Osteocyte (in vitro differentiated cells): ENCODE measurements at regions not wholly inside any gene's neighbourhood (a gene's known extent, or its start where the extent isn't known, plus 50 kb on each side); places are given as distances from the start of the nearest gene placed in this dataset.

Experiments used
- DNase-seq: peaks from one replicate; pipeline ENCODE4 v3.0.0; 2021; ENCODE audit warnings: mixed read lengths; ENCODE audit not compliant: unreplicated experiment; ENCODE audit errors: extremely low spot score
- H3K27ac Mint-ChIP-seq: one replicate; pipeline ENCODE4 v1.8.0; 2021; ENCODE audit warnings: mild to moderate bottlenecking, mixed read lengths; ENCODE audit not compliant: unreplicated experiment
- H3K27me3 Mint-ChIP-seq: one replicate; pipeline ENCODE4 v1.8.0; 2021; ENCODE audit warnings: mixed read lengths; ENCODE audit not compliant: unreplicated experiment
- H3K36me3 Mint-ChIP-seq: one replicate; pipeline ENCODE4 v1.8.0; 2021; ENCODE audit warnings: mixed read lengths; ENCODE audit not compliant: unreplicated experiment
- H3K4me1 Mint-ChIP-seq: one replicate; pipeline ENCODE4 v1.8.0; 2021; ENCODE audit warnings: mixed read lengths; ENCODE audit not compliant: unreplicated experiment
- H3K4me3 Mint-ChIP-seq: one replicate; pipeline ENCODE4 v1.8.0; 2021; ENCODE audit warnings: mild to moderate bottlenecking, moderate library complexity, mixed read lengths; ENCODE audit not compliant: unreplicated experiment
- H3K9me3 Mint-ChIP-seq: one replicate; pipeline ENCODE4 v1.8.0; 2021; ENCODE audit warnings: mixed read lengths; ENCODE audit not compliant: unreplicated experiment
- TF ChIP-seq, protein P1 (sequence below): fragments of 200-600 bp; sonication (generic); IDR thresholded peaks from 2 replicates; pipeline ENCODE4 v1.5.0; 2021; ENCODE audit warnings: antibody characterized with exemption, mild to moderate bottlenecking, moderate library complexity

DNA sequence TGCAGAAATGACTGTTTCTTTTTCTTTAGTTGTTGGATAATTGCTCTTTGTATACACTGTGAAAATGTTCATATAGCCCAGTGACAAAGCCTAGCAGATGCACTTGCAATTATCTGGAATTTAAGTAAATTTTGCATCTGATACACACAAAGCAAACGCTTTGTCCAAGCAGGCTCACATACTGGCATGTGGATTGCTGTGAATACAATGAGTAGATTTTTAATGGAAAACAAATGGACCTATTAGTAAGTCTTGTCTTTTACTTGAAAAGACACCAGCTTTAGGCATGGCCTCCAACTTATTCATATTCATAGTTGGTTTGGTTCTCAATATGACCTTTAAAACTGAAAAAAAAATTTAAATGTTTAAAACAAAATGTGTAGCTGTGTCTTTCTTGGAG is 1299.8 kb upstream of the WWC1 start:
- DNase-seq = no peak
- H3K4me3 Mint-ChIP-seq = no peak overlapping the region
- no peaks in the 10 kb centered on the region for H3K9me3 Mint-ChIP-seq
- H3K27me3 Mint-ChIP-seq = peaks cover 3% of the 10 kb centered on the region
- H3K27ac Mint-ChIP-seq = no peak overlapping the region
- TF ChIP-seq, protein P1, sequence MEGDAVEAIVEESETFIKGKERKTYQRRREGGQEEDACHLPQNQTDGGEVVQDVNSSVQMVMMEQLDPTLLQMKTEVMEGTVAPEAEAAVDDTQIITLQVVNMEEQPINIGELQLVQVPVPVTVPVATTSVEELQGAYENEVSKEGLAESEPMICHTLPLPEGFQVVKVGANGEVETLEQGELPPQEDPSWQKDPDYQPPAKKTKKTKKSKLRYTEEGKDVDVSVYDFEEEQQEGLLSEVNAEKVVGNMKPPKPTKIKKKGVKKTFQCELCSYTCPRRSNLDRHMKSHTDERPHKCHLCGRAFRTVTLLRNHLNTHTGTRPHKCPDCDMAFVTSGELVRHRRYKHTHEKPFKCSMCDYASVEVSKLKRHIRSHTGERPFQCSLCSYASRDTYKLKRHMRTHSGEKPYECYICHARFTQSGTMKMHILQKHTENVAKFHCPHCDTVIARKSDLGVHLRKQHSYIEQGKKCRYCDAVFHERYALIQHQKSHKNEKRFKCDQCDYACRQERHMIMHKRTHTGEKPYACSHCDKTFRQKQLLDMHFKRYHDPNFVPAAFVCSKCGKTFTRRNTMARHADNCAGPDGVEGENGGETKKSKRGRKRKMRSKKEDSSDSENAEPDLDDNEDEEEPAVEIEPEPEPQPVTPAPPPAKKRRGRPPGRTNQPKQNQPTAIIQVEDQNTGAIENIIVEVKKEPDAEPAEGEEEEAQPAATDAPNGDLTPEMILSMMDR = no peak
- H3K4me1 Mint-ChIP-seq = no peaks in the 10 kb centered on the region
- H3K36me3 Mint-ChIP-seq = no peaks in the 10 kb centered on the region

DNA sequence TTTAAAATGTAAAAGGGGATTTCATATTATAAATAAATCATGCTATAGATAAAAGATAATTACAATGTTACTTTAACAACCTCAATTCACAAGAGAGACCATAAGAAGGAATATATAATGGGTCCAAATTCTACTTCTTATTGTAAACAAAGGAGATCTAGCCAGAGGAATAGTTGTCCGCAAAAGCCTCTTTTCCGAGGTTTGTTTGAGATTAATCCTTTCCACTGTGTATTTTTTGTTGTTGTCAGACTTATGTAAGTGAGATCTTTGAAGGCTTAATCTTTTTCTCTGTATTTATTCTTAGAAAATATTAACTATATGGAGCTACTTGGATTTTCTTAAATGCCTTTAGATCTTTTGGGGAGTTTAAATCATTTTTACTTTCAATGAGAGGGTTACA is 1299.3 kb upstream of the WWC1 start:
- Mint-ChIP-seq H3K9me3 (no peaks in the 10 kb centered on the region), H3K4me1 (no peaks in the 10 kb centered on the region), H3K4me3 (no peak overlapping the region), H3K36me3 (no peaks in the 10 kb centered on the region), H3K27ac (no peak overlapping the region), H3K27me3 (peaks cover 2% of the 10 kb centered on the region)
- TF ChIP-seq, protein P1 = no peak
- DNase-seq = no peak

DNA sequence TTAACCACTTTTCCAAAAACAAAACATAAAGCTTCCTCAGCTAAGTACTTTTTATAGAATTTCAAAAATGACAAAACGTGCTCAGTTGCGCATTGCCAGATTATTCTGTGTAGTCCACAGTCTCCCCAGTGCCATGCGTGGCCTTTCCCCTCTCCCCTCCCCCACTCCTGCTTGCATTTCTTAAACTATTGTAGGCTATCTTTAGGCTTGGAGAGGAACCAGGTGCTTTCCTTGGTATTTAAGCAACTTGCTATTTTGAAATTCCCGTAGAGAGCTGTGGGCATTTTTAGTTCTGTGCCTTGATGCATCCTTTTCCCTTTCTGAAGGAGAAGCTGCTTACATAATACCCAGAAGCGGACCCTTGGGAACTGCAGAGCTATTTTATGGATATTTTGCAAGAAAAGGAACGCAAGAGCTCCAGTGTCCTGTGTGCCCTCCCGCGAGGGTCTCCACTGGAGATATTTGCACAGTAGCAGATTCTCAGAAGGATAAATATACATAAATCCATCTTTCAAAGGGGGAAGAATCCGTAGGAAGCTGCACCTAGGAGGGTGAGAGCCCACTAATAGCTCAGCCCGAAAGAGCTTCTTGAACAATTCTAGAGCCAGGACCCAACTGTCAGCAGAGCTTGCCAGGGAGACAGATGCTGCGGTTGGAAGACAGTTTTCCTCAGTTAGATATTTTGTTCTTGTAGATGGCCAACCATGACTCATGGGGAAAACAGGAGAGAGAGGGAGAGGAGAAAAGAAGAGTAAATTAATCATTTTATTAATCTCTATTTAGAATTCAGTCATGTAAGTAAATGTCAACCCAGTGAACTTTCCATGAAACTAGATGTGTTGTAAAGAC is 1298.3 kb upstream of the WWC1 start:
- DNase-seq = no peak
- no peak overlapping the region for H3K27ac Mint-ChIP-seq

DNA sequence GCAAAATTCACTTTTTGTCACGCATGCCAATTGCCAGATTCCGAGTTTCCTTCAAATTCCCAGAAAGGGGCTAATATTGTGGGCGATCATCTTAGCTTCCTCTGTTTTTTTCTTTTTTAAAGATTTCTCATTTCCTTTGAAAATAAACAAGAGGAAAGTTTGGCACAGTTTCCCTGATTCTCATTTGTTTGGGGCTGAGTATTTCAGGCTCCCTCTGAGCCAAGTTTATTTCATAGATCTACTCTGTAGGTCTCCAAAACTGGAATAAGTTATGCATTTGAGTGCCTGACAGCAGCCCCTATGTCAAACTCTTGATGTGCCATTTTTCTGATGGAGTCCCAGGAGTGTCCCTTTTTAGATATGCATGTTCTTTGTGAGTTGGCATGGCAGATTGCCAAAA is 1297.2 kb upstream of the WWC1 start:
- no peaks in the 10 kb centered on the region for H3K4me1 Mint-ChIP-seq

More for the DNA sequence above, 1298.3 kb upstream of the WWC1 start:
- Mint-ChIP-seq H3K4me3 (no peak overlapping the region), H3K4me1 (no peaks in the 10 kb centered on the region), H3K27me3 (peaks cover 2% of the 10 kb centered on the region), H3K9me3 (no peaks in the 10 kb centered on the region), H3K36me3 (no peaks in the 10 kb centered on the region)
- TF ChIP-seq, protein P1 = no peak

DNA sequence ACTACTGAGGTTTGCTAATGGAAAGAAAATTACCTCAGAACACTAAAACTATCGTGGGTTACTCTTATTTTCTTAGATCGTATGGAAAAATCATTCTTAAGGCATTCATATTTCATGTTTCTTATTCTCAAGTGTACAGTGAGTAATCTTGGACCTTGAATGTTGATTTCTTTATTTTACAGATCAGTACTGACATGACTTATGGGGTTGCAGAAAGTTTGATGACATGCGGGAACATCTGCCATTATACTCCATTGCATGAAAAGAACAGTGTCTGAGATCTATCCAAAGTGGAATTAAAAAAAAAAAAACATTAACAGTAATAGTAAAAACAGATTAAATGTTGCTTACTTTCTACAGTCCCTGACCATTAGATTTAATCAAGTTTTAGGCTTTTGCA is 1290.2 kb upstream of the WWC1 start:
- Mint-ChIP-seq H3K27me3 (no peaks in the 10 kb centered on the region), H3K27ac (no peak overlapping the region), H3K4me1 (no peaks in the 10 kb centered on the region), H3K9me3 (no peaks in the 10 kb centered on the region), H3K4me3 (no peak overlapping the region), H3K36me3 (no peaks in the 10 kb centered on the region)
- no peak for DNase-seq
- TF ChIP-seq, protein P1 = no peak

More for the DNA sequence above, 1297.2 kb upstream of the WWC1 start:
- no peaks in the 10 kb centered on the region for H3K36me3 Mint-ChIP-seq
- H3K4me3 Mint-ChIP-seq = no peak overlapping the region
- no peak for DNase-seq
- TF ChIP-seq, protein P1 = no peak
- H3K9me3 Mint-ChIP-seq = no peaks in the 10 kb centered on the region
- H3K27ac Mint-ChIP-seq = no peak overlapping the region
- peaks cover 2% of the 10 kb centered on the region for H3K27me3 Mint-ChIP-seq
